DMS114 treated with DMSO at 0.1 percent for 48 hours (cell line): ENCODE measurements at regions not wholly inside any gene's neighbourhood (a gene's known extent, or its start where the extent isn't known, plus 50 kb on each side); places are given as distances from the start of the nearest gene placed in this dataset.

Source experiments
- DNase-seq: peaks from one replicate; lab custom pipeline; 2025; ENCODE audit not compliant: unreplicated experiment; lab: John Stamatoyannopoulos, UW

DNA sequence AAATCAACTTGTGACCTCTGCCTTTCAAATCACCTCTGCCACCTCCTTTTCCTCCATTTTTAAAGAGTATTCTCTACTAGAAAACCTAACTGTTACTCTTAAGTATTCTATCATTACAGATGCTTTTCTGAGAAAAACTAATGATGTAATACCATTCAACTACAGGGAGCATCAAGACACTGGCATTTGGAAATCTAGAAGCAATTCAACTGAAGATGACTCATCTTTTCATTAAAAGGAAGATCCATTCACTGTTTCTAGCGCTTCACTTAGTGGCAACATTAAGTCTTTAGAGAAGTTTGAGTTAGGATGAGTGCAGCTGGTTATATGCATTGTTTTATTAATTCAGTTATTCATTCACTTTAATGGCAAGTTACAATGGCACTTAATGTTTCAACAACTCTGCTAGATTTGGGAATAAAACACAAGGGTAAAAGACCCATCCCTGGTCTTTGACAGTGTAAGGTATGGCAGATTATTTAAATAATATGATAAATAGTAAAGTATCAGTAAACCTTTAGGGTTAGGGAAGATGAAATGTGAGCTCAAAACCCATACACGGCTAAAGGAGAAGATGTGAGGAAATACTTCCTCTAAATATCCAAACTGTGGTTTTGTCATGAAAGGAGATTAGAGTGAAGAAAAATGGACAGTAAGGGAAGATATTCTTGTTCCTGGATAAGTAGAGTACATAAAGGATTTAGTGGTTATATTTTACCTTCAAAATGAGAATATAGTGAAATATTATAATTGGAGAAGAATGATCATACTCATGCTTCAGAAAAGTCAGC lies 61.7 kb downstream of the KCNJ2 start:
- no peak for DNase-seq

GRCh38 chr17:70232466-70232865 lies 63.1 kb downstream of the KCNJ2 start:
- DNase-seq: no peak

DNA sequence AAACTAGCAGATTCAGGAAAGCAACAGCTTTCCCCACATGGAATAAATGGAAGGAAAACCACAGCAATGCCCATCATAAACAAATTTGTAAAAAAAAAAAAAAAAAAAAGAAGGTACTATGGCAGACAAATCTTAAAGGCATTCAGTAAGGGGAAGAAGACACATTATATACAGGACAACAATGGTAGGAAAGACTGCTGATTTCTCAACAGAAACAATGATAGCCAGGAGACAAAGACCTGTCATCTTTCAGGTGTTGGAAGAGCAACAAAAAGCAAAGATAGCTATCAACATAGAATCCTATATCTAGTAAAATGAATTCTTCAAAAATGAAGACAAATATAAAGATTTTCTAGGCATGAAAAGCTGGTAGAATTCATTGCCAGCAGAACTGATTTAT lies 65.9 kb downstream of the KCNJ2 start:
- no peak for DNase-seq

DNA sequence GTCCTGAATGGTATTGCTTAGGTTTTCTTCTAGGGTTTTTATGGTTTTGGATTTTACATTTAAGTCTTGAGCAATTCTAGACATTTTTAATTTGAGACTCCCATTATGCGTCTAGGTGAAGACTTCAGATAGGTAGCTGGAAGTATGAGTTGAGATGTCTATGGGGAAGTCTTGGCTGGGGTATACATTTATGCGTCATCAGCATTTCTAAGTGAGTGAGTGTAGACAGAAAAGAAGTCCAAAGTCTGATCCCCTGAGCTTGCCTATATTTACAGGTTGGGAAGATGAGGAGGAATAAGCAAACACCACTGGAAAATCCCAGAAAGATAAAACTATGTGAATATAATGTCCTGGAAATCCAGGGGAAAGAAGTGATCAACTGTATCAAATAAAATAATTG lies 68.9 kb downstream of the KCNJ2 start:
- DNase-seq: no peak

DNA sequence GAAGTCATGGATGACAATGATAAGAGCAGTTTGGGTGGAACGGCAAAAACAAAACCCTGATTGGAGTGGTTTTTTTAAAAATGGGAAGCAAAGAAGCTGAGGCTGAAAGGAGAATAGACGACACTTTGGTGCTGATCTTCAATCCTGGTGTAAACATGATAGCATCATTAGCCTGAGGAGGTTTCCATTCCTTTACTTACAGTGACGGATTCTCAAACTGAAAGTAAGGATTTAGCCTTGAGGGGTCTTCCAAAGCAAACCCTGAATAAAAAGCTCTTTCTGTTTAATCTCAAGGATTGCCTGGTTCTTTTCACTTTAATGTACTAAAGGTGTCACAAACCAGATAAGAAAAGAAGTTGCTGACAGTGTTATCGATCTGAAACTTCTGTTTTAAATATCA lies 69.3 kb downstream of the KCNJ2 start:
- no peak for DNase-seq

DNA sequence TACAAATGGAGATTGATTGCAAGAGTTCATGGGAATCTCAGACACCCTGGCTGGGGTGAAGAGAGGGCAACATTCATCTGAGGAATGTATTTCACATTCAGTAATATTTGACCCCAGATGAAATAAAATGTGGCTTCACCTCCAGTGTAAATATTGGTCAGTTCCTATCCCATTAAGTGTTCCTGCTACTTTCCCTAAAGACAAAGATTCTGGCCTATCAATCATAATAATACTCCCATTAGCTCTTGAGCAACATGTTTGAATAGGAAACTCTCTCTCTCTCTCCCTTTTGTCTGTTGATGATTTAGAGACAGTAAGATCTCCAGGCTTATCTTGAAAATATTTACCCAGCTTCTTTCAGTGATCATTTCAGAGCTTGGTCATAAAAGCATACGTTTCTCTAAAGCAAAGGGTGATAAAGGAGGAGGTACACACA lies 70.1 kb downstream of the KCNJ2 start:
- no peak for DNase-seq

- no peak for DNase-seq
Measured at GRCh38 chr17:70241071-70241470, 71.7 kb downstream of the KCNJ2 start.

DNA sequence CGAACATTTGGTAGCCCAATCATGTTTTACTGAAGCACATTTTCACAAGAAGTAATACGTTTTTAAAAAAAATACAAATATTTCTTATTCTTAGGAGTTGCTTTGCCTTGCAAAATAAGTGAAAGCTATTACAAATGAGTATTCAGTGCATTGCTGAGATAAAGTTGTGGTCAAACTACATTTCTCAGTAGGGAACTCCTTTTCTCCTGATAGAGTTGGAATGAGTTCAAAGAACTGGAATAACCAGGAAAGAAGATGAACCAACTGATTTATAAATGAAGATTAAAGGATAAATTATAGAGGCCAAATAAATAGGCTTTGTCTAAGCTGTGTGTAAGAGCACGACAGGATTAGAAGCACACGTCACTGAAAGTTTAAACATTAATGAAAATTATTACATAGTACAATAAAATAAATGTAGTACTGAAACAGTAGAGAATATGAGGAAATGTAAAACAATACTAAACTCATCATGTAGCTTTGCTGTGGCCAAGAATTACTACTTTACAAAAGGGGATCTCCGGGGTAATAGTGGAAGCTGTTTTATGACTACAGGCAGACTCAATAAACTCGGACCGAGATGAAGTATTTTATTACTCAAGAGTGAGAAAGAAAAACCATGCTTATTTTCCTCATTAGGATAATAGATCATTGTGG lies 73.6 kb downstream of the KCNJ2 start:
- DNase-seq: no peak

DNA sequence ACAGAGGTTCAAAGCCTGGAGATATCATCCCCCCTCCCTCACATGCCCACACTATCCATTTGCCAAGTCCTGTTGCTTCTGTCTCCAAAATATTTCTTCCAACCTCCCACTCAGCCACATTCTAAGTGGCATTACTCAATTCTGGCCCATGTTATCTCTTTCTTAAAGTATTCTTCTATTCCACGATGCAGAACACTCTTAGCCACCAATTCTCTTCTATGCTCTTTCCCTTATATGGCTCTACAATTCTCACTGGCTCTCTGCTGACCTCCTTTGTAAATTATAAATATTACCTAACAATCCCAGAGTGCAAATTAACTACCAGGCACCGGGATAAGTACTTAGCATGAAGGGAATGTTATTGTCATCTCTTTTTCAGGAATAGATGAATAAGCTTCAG lies 82.4 kb downstream of the KCNJ2 start:
- DNase-seq: no peak

DNA sequence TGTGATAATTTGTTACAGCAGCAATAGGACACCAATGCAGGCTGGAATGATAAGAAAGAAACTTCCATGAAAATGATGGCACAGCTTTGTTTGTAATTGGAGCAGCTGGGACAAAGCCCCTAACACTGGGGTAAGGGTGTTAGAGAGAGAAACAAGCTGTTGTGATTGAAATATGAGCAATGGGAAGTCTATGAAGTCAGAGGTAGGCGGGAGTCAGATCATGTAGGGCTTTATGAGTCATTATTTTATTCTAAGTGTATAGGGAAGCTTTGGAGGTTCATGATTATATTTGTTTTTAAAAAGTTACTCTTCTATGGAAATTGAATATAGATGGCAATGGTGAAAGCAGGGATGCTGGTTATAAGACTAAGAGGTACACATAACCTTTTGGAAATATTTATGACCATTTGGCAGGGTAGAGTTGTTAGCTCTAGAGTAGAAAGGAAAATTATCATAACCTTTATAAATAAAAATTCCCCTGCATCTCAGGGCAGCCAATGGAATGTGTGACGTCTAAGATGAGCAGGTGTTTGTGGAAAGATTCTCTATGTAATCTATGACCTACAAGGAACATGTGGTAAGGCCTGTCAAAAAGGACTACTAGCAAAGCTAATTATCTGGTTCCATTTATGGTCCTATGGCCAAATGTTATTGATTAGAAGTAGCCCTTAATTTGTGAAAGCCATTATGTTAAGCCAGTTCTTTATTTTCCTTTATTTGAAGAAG lies 85.6 kb downstream of the KCNJ2 start:
- DNase-seq: no peak

DNA sequence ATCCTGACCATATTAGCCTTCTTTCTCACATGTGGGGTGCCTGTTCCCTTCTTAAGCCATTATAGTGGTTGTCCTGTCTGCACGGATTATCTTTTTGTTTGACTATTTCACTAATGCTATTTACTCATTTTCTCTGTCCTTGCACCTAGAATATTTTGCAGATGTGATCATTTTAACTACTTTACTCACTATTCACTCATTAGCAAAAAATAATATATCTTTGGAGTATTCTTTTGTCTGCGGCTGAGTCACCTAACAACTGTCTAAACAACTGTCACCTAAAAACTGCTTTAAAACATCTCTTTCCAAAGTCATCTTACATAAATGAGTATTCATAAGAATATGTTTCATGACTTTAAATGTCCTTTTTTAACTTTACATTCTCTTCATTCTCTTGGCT lies 87.4 kb downstream of the KCNJ2 start:
- no peak for DNase-seq

DNA sequence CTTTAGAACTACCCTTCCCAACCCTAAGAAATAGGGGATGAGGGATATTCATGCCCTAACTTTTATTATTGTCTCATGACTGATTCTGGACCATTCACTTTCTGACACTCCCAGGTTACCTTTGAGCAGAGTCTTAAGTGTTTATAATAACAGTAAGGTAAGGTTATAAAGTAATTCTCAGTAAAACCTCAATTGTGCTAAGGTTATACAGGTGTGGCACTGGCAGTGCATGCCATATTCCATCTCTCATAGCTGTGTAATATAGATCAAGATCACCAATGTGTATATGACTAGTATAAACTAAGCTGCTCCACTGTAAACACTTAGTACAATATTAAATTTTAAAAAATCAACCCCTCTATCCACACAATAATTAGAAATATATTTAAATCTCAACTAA lies 89.1 kb downstream of the KCNJ2 start:
- no peak for DNase-seq

DNA sequence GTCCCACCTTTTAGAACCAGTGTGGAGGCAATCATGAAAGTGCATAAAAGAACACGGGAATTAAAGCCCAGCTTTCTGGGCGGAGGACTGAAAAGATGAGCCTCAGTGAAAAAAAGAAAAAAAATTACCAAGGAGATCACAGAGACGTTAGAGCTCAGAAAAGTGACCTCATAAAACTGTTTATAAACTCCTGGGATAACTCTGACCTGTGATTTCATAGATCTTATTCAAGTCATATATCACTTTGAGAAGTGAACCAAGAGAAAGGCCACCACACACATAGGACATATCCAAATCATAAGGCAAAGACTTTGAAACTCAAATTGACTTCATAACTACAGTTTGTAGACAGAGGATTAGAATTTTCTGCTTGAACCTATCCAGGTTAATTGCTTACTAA lies 90.1 kb downstream of the KCNJ2 start:
- DNase-seq: no peak

DNA sequence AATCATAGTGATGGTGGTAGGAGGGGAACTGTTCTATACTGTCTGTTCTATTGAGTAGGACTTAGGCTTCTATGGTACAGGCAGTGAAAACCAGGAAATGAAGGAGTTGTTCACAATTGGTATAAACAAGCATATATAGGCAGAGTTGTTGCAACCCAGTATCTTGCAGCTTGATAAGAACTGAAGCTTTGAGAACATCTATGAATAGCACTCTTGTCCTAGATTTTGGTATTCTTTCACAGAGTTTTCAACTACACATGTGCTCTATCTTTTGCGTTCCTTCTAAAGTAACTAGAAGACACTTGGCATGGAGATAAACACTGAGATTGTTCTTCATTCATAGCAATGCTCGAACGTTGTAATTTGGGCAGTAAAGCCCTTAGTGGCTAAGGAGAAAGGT lies 91.8 kb downstream of the KCNJ2 start:
- DNase-seq: no peak

GRCh38 chr17:70265471-70265870 lies 96.1 kb downstream of the KCNJ2 start:
- DNase-seq: no peak

GRCh38 chr17:70266394-70266793 lies 97.1 kb downstream of the KCNJ2 start:
- no peak for DNase-seq

DNA sequence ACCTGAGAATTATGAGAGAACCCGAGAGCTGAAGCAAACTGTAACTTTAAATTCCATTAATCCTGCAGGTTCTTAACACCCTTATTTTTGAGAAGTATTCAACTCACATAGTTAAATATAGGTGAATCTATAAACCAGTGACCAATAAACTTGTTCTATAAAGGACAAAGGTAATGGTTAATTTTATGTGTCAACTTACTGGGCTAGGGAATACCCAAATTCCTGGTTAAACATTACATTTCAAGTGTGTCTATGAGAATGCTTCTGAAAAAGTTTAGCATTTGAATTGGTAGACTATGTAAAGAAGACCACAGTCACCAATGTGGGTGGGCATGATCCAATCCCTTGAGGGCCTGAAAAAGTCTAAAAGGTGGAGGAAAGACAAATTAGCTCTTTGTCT lies 99.1 kb downstream of the KCNJ2 start:
- no peak for DNase-seq

- no peak for DNase-seq
Measured at GRCh38 chr17:70270554-70270953, 101.2 kb downstream of the KCNJ2 start.

DNA sequence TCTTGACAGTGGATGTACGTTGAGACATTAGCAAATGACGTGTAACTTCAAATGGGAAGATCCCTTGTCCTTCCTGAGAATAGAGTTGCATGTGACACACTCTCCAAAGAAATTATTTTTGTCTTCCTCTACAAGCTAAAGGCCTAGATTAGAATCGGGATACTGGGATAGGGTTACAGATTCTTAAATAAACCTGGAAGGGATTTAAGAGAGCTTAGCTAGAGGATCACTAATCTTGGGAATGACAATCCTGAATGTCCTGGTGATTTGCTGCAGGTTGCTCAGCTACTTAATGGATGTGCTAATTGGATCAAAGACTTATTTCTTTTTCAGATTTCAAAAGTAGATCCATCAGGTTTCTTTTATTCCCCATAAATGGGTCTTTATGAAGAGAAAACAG lies 101.9 kb downstream of the KCNJ2 start:
- DNase-seq: no peak

DNA sequence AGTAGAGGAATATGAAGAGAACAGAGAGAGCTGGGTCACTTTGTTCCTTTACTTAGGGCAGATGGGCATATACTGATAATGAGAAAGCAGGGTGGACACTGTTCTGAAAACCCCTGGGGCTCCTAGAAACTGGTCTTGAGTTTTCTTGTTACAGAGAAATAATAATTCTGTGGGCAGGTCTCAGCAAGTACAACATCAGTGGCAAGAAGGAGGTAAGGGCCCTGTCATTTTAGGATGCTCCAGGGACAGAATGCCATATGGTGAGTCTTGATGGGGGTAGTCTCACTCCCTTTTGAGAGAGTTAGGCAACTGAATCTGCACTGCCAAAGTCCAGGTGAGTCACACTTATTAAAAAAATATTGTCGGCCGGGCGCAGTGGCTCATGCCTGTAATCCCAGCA lies 102.3 kb downstream of the KCNJ2 start:
- no peak for DNase-seq

DNA sequence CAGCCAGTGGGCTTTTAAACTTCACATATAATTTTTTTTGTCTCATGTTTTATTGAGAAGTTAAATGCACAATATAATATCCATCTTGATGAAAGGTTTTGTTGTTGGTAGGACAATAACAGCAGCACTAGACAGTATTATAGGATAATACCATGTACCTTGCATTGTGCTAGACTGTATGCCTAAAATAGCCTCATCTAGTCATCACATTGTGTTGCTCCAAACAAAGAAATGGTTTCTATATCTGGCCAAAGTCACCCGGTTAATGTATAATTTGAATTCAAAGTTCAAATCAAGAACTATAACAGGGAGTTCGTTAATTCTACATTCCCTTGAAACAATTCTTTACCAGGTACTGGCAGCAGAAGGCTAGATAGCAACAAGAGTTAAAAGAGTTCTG lies 104.9 kb downstream of the KCNJ2 start:
- no peak for DNase-seq

DNA sequence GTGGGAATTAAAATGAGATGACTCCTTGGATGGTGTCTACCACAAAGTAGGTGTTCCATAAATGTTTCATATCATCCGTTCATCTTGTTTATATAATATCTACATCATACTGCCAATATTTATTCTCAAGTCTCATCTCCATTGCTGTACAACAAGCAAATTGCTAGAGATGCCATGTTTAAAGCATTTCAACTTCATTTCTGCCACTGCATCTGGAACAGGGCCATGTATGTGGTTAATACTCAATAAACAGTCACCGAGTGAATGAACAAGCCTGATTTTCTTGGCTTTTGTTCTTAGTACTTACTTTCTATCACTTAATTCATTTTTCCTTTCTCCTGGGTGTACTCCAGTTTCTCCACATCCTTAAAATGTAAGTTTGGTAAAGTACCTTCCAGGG lies 107.6 kb downstream of the KCNJ2 start:
- DNase-seq: no peak
